Stimulated activated CD4-positive, alpha-beta T cell treated with anti-CD3 and anti-CD28 coated beads, TNF-alpha, amount 100 ng/mL, for 1 hour (primary cell): ENCODE measurements at regions not wholly inside any gene's neighbourhood (a gene's known extent, or its start where the extent isn't known, plus 50 kb on each side); places are given as distances from the start of the nearest gene placed in this dataset.
"Not testable (repeated sequence)": the region's sequence is repeated elsewhere in the genome, so short reads cannot be mapped to it uniquely, and the experiment has no call there.

Source experiments
- DNase-seq, 3 donors: peaks; one replicate each; pipeline ENCODE4 v3.0.0-alpha.2; 2020; ENCODE audit warnings: low read depth in 3 of 3, low spot score in 1 of 3

DNA sequence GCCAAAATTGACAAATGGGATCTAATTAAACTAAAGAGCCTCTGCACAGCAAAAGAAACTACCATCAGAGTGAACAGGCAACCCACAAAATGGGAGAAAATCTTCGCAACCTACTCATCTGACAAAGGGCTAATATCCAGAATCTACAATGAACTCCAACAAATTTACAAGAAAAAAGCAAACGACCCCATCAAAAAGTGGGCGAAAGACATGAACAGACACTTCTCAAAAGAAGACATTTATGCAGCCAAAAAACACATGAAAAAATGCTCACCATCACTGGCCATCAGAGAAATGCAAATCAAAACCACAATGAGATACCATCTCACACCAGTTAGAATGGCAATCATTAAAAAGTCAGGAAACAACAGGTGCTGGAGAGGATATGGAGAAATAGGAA, 261.4 kb upstream of the HNRNPA3 start:
- DNase-seq: not testable (repeated sequence)

DNA sequence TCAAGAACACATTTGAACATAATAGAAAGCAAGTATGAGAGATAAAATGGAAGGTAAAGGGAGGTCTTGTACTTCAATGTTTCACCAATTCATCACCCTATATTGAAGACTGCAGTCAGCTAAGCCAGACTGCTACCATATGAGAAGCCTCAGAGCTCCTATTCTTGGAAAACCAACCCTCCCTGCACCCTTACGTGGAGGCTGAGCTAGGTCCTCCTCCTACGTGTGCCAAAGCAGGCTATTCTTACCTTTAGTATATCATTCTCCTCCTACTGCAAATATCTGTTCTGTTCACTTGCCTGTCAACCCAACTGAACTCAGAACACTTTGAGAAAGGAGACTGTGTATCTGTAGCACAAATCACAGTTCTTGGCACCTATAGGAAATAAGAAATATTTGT, 255.8 kb upstream of the HNRNPA3 start:
- DNase-seq: no peak

DNA sequence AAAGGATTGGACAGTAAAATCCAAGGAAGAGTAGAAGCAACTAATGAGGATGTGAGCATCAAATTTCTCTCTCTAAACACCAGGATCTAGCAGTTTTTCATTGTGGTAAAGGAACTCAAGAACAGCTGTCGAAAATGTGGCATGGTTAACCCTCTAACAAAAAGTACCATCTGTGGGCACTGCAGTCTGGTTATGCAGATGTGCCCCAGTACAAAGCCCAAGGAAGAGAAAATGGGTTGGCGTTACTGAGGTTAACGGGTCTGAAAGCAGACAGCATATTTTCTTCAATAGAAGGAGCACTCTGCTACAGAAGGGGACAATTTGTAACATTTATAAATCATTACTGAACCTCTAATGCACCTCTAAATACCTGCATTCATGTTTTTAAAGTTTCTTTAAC, 253.0 kb upstream of the HNRNPA3 start:
- no peak for DNase-seq

DNA sequence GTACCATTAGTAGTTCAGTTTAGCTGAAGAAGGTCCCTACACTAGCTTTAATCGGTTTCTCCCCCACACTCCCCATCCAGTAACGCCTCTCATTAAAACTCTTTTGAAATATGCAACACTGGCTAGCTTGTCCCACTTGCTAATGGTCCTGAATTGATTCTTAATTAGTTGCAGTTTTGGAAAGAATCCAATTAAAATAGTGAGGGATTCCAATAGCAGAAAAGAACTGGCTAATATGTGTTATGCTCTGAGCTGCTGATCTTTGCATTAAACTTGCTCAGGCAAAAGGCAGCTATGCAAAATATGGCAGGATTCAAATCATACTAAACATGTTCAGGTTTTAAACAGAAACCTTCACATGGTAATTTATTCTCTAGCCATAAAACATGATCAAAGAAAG, 252.5 kb upstream of the HNRNPA3 start:
- no peak for DNase-seq

DNA sequence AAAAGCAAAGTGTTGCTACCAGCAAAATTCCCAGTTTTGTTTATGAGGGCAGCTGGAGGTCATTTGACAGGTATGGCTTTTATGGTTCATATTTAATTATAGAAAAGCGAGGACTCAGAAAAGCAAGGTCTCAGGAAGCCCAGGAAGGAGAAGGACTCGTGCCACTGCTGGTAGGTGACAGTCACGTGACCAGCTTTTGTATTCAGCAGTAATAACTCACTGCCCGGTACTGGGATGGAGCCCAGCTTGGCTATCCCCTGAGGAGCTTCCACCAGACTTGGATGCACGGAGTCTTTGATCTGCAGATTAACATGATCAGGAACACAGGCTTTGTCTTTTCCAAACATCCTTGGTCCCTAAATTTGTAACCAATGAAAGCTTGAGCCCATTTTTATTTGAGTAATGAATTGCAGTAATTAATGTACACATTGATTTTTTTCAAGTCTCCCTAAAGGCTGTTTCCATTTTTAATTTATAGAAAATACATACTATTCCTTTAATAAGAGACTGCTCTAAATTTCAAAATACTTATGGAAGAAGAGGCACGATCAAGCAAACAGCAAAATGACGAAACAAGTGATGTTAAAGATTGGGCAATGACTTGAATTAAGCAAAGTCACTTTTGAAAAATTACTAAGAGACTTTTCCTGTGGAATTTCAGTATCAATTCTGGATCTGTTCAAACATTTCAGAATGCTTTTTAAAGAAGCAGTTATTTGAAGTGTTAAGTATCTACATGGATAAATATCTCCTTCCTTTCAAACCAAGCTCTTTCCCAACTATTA, 251.7 kb upstream of the HNRNPA3 start:
- DNase-seq: no peak

DNA sequence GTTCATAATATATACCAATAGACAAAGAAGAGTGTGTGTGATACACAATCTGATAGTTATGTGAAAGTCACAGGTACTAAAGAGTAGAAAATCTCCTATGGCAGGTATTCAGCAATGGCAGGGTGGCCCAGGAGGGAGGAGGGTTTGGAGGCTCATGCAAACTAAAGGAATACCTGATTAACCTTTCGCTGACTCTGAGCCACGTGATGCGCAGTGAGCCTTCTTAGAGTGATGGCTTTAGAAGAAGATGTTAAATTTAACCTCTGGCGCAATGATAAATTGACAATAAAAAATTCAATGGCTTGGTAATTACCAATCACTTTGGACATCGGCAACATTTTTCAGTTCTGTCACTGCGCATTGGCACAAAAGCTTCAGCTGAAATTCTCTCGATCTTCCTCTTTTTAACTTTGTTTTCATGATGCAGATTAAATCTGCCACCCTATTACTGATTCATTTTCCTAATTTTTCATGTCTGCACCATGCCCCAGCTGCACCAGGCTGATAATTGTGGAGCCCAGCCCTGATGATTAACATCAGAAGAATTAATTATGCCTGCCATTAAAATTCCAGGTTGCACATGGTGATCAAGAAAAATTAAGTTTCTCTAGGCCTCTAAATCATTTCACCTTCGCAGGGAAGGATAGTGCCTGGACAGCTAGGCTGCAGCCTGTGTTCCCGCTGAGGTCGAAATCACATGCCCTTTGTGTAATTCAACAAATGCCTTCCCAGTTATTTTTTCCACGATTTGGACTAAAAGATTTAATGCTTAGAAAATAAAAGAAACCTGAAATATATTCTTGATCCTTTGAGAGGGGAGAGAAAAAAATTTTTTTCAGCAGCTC, 250.6 kb upstream of the HNRNPA3 start:
- DNase-seq: no peak

DNA sequence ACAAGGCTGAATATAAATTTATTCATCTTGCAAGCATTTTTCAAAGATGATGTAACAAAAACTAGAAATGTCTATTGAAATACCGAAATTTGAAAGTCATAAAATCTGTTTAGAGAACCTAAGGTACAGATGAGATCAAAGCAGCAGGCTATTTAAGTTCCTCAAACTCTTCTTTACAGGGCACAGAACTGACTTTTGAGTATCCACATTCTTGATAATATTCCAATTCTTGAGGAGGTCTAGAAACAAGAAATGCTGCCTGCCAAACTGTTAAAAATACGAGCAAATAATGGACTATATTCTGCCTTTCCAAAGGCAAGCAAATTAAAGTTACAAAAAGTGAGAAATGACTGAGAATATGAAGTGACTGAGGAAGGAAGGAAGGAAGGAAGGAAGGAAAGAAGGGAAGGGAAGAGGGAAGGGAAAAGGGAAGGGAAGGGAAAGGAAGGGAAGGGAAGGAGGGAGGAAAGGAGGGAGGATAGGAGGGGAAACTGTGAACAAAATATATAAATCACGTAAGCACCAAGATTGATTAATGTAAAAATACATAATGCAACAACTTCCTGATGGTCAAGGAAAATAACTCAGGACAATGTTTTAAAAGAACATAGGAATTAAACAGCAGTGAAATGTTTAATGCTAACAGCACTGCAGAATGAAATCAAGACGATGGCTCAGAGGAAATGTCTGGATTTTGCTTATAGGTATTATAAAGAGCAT, 248.9 kb upstream of the HNRNPA3 start:
- no peak for DNase-seq

DNA sequence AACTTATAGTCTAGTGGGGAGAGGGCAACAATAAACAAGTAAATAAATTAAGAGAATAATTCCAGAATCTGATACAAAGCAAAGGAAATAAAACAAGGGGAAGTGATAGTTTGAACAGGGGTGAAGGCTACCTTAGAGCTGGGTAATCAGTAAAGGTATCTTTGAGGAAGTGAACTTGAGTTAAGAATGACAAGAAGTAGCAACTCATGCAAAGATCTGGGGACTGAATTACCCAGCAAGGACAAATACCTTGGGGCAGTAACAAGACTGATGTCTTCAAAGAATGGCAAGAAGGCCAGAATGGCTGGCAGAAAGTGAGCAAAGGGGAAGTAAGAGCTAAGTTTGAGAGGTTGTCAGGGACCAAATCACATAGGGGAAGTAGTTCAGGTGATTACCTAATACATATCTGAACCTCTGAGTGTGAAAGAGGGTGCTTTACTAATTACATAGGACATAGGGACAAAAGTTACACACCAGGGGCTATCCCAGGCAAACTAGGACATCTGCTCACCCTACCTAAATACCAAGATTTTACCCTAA, 244.6 kb upstream of the HNRNPA3 start:
- no peak for DNase-seq

DNA sequence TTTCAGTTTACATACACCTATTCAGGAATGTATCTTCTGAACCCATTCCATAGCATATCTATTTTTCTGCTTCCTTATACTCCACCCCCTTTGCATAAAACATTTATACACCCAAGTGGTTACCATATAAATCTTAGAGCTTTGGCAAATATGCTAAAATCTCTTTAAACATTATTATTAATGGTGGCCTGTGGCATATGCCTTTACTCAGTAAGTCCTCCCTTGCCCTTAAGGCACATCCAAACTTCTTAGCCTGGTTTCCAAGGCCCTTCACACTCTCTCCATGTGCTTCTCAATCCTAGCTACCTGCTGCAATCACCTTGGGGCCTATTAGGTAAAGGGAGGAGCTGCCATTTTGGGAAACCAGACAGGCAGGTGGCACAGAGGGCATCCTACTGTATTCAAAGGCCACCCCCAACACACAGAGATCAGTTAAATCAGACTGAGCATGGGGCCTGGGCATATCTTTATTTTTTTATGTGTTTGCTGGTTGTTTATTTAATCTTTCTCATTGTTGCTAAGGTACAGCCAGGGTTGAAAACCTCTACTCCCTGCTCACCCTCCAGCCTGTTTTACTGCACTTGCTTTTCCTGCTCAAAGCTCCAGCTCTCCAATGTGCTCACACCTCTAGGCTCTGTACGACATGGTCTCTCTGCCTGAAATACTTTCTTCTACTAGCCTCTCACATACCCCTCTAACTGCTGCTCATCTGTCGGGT, 242.8 kb upstream of the HNRNPA3 start:
- DNase-seq: no peak

DNA sequence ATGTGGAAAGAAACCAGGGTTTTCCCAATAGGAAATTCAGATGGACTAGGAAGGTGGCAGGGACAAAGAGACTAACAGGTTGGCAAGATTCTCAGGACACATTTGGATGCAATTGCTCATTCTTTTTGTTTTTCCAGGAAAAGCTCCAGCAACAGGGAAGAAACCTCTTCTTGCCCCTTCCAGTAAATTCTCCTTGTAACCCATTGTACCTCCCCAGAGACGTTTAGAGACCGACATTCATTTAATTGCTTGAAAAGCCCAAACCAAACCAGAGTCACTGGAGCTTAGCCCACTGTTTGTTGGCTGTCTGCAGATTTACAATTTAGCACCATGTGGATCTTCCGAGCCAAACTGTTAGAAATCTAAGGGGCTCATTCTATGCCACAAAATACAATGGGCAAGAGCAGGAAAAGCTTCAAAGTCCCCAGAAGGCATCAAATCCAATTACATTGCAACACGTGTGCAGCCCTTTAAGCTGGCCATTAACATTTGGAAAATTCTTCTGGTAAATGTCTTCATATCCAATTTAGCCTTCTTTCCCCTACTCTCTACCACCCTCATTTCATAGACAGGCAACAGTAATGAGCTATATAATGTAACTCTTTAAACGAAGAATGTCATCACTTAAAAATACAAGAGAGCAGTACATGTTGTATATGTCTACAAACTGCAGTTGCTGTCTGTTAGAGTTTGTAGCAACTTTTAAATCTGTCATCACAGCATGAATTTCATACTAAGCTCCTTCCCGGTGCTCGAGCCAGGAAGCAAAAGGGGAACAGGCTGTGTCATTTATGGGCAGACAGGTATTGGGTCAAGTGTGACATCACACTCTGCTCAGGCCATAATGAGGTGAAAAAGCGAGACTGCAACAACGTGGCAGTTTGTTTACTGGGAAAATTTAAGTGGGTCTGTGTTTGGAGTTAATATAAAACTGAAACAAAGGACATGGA, 235.6 kb upstream of the HNRNPA3 start:
- DNase-seq: no peak

DNA sequence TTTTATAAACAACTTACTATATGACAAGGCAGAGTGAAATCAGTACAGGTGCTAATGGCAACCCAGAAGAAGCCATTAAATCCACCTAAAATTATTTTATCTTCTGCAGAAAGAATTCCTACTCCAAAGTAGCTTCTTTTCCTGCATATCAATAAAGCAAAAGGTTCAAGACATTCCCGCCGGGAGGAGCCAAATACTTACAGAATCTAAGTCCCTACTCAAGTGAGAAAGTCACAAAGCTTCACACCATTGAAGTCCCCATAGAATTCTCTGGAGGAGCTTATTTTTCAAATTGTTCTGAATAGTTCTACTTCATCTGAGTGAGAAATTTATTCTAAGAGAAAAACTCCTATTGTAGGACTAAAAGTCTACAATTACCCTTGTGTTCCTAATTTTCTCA, 233.7 kb upstream of the HNRNPA3 start:
- no peak for DNase-seq

DNA sequence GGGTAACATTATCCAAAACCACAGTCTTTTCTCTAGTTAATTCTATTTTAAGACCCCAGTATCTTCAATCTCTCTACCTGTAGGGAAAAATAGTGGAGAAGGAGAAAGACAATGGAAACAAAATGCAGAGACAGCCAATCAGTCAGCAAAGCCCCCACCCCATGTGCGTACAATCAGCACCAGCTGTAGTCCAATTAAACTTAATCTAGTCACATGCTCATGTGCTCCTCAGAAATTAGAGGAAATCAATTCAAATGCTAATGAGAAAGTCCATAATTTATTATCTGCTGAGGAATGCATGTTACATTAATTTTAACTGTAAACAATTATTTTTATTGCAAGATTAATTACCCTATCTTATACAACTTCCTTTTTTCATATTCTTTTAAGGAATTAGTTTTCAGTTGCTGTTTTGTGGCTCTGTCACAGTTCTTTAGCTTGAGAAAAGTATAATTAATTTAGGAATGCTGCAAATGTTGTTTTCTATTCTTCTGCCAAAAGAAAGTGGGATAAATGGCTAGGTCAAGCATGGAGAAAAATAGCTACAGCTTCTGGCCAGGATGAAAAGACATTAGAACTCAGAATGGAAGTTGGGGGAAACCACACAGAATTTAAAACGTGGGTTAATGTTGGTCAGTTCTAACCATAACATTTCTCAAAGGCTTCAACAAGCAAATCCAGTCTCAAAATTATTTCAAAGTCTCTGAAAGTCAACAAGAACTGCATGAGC, 232.4 kb upstream of the HNRNPA3 start:
- DNase-seq: no peak

DNA sequence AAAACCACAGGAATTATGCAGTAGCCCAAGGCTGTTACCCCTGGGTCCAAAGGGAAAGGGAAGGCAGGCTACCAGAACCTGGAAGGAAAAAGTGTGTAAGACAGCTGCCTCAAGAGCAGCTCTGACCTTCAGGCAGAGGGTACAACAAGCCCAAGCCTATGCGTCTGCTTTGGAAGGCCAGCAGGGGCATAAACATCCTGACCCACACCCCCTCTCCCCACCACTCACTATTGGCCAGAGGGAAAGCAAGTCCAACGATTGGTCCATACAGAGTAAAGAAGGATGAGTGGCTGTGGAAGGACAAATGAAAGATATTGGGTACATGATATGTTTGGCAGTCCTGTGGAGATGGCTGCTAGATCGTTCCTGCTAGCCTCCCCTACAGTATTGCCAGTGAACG, 227.6 kb upstream of the HNRNPA3 start:
- no peak for DNase-seq

DNA sequence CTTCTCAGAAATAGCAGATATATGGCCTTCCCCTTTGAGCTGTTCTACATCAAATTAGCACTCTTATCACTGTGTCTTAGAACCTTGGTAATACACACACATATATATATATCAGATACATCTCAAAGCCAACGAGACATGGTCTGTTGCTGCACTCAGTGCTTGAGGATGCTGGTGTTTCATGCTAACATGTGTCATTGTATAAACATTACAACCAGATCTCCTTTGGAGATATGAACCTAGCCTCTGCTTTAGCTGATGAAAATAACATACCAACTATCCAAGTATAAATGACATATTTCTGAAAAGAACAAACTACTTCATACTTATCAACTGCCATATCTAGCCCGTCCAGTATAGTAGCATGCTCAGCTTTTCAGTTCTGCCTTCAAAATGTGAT, 226.7 kb upstream of the HNRNPA3 start:
- DNase-seq: no peak

DNA sequence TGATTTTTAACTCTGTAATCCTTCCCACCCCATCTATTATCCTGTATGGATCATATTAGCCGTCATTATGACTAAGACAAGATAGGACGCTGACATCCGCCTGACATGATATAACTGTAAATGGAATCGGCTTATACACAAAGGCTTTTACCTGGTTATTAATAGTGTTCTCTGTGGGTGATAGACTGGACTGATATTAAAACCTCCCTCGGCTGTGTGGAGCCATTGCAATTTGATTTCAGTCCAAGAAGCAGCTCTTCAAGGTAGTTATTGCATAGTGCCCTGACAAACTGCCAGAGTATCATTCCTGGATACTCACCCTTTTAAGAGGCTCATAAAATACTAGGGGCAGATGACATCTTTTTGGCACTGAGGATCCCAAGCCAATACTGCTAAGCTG, 226.1 kb upstream of the HNRNPA3 start:
- no peak for DNase-seq

DNA sequence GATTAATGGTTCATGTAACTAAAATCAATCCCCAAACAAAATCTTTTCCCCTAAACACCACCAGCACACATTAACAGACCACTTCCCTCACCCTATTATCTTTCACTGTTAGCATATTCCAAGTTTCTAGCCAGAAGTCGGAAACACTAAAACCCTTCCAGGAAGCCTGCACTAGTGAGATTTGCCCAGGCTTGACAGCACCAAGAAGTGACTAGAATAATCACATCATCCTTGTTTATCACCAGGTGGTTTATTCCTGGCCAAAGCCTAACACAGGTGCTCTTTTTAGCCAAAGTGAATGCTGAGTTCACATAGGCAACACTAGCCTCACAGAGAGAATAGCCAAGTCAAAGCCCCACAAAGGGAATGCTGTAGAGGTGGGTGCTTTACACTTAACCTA, 221.2 kb upstream of the HNRNPA3 start:
- DNase-seq: no peak

DNA sequence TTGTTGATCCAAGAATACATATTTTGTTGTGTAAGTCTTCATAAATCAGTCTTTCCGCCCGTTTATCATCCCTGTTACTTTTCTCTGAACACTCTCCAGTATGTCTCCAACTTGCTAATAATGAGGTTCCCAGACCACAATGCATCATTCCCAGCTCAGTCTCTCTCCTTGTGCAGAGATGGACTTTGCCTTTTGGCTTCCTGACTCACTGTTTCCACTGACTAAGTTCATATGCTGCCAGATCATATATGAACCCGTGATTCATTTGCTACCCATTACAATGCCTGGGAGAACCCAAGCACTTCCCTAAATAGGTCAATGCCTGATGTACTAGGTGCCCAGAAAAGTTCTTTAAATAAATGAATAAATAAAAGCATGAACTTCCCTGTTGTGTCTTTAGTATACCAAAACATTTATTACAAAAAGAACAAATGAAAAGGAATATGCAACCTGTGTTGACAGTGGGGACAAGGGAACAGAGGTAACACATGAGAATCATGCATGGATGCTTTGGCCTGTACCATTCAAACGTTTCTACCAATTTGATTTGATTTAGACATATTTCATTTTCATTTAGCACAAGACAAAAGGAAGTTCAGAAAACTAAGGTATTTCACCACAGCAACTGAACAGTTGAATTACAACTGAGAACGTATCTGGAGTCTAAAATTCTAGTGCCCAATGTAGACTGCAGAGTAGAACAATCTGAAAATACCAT, 215.4 kb upstream of the HNRNPA3 start:
- no peak for DNase-seq

DNA sequence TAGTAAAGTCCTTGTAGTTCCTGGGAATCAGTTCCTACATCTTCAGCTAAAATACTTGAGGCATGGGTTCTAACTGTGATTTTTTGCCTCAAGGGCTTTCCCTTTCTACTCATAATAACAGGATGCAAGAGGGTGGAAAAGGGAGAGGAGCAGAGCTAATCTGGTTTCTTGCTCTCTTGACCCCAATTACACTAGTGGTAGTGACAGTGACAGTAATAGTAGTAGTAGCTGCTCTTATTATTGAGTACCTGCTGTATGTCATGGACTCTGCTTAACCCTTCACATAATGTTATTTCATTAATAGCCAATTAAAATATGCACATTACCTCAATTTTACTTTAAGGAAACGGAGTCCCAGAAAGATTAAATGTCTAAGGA, 214.8 kb upstream of the HNRNPA3 start:
- DNase-seq: no peak

DNA sequence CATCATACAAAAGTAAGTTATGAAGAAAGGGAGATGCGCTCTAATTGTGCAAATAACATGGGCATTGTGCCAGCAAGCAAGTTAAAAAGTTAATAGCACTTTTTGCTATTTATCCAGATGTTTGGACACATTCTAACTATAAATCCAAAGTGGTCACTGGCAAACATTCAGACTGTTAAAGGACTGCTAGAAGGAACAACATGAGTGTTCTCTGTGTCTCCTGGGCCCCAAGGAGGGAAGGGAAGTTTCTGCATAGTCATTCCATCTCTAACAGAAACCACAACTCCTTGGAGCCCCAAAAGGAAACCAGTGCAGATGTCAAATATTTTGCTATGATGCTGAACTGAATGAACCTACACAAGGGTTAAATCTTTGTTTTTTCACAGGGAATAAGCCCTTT, 213.3 kb upstream of the HNRNPA3 start:
- no peak for DNase-seq
